H1 (cell line): ENCODE measurements at regions not wholly inside any gene's neighbourhood (a gene's known extent, or its start where the extent isn't known, plus 50 kb on each side); places are given as distances from the start of the nearest gene placed in this dataset.

Experiments used
- CTCF ChIA-PET: fragments of 300-600 bp; sonication (Branson Sonifier 250); formaldehyde crosslinking; loops from one replicate; lab custom pipeline; 2021; ENCODE audit not compliant: partially characterized antibody; lab: Charles Lee
- POLR2A ChIA-PET: fragments of 300-600 bp; sonication (Branson Sonifier 250); formaldehyde crosslinking; loops from one replicate; lab custom pipeline; 2021; ENCODE audit warnings: inconsistent platforms; ENCODE audit not compliant: partially characterized antibody; lab: Charles Lee
- DNase-seq, 2 experiments: peaks; one replicate each; pipeline versions ENCODE4 v3.0.0 to v3.0.0-alpha.2; 2010 to 2022; ENCODE audit warnings: low spot score in 2 of 2, low read depth in 1 of 2, mixed read lengths in 1 of 2
- FAIRE-seq: peaks from 2 replicates; lab custom pipeline; 2011; peaks lifted over from hg19 to GRCh38; lab: Jason Lieb, UNC
- H2AFZ ChIP-seq: 2 replicates; pipeline ENCODE4 v1.8.1; 2012; ENCODE audit warnings: low read length, inconsistent platforms
- H2AK5ac ChIP-seq: 2 replicates; pipeline ENCODE4 v1.6.1; 2013; ENCODE audit warnings: low read depth, low read length
- H2BK120ac ChIP-seq: replicated peaks from 2 replicates; pipeline ENCODE3; 2013; ENCODE audit warnings: low read depth, low read length, inconsistent platforms
- H2BK12ac ChIP-seq: 2 replicates; pipeline ENCODE4 v1.6.1; 2013; ENCODE audit warnings: low read depth, low read length
- H2BK15ac ChIP-seq: 2 replicates; pipeline ENCODE4 v1.6.1; 2013; ENCODE audit warnings: low read length
- H2BK20ac ChIP-seq: 2 replicates; pipeline ENCODE4 v1.6.1; 2013; ENCODE audit warnings: low read length
- H2BK5ac ChIP-seq: 2 replicates; pipeline ENCODE4 v1.6.1; 2013; ENCODE audit warnings: low read depth, low read length
- H3K14ac ChIP-seq: 2 replicates; pipeline ENCODE4 v1.6.1; 2013; ENCODE audit warnings: inconsistent platforms; ENCODE audit not compliant: insufficient read length
- H3K18ac ChIP-seq: 2 replicates; pipeline ENCODE4 v1.6.1; 2013; ENCODE audit warnings: low read length; ENCODE audit errors: extremely low read depth
- H3K23ac ChIP-seq: 2 replicates; pipeline ENCODE4 v1.6.1; 2013; ENCODE audit warnings: inconsistent platforms; ENCODE audit not compliant: insufficient read length
- H3K23me2 ChIP-seq: 2 replicates; pipeline ENCODE4 v1.6.1; 2013; ENCODE audit warnings: low read depth, low read length
- H3K27ac ChIP-seq: 2 replicates; pipeline ENCODE4 v1.6.1; 2011; ENCODE audit warnings: low read depth, low read length, inconsistent platforms
- H3K27me3 ChIP-seq, 4 experiments: replicated peaks in 1 of 4; 1 replicate in 1 of 4; 2 replicates in 3 of 4; pipeline versions ENCODE4 v1.6.1 to v1.8.1; 2011 to 2013; ENCODE audit warnings: low read length in 3 of 4, mild to moderate bottlenecking in 3 of 4, inconsistent platforms in 2 of 4, mixed read lengths in 2 of 4, moderate library complexity in 1 of 4; ENCODE audit not compliant: control insufficient read depth in 3 of 4, insufficient read depth in 3 of 4; ENCODE audit errors: extremely low read depth in 1 of 4
- H3K36me3 ChIP-seq, 4 experiments: 2 replicates each; pipeline versions ENCODE4 v1.6.1 to v1.8.1; 2011 to 2013; ENCODE audit warnings: mild to moderate bottlenecking in 4 of 4, low read length in 3 of 4, moderate library complexity in 2 of 4, control low read depth in 1 of 4, inconsistent platforms in 1 of 4; ENCODE audit not compliant: insufficient read depth in 4 of 4, control insufficient read depth in 2 of 4
- H3K4ac ChIP-seq: replicated peaks from 2 replicates; pipeline ENCODE3; 2013; ENCODE audit warnings: low read length, low read depth, mixed read lengths, inconsistent platforms; ENCODE audit not compliant: insufficient read length
- H3K4me1 ChIP-seq, 4 experiments: replicated peaks in 1 of 4; 1 replicate in 1 of 4; 2 replicates in 3 of 4; pipeline versions ENCODE4 v1.6.1 to v1.8.1; 2011 to 2013; ENCODE audit warnings: low read length in 3 of 4, inconsistent platforms in 2 of 4, mixed read lengths in 1 of 4; ENCODE audit not compliant: insufficient read depth in 4 of 4, control insufficient read depth in 3 of 4
- H3K4me2 ChIP-seq, 2 experiments: 2 replicates each; pipeline versions ENCODE4 v1.6.1 to v1.8.1; 2011 to 2013; ENCODE audit warnings: low read depth in 2 of 2, low read length in 2 of 2, control low read depth in 1 of 2, inconsistent platforms in 1 of 2, mild to moderate bottlenecking in 1 of 2; ENCODE audit not compliant: insufficient read depth in 1 of 2
- H3K4me3 ChIP-seq, 4 experiments: fragments of 200-600, 300-600 bp in 1 of 4; sonication (generic), shearing (Covaris generic), sonication (Bioruptor Twin) in 1 of 4; 2 replicates each; pipeline versions ENCODE4 v1.5.1 to v1.8.1; 2011 to 2016; ENCODE audit warnings: low read length in 4 of 4, low read depth in 3 of 4, control low read depth in 2 of 4, inconsistent platforms in 2 of 4, mild to moderate bottlenecking in 2 of 4, mixed read lengths in 1 of 4, moderate library complexity in 1 of 4; ENCODE audit not compliant: insufficient read depth in 2 of 4; ENCODE audit errors: extremely low read depth in 1 of 4
- H3K56ac ChIP-seq: replicated peaks from 2 replicates; pipeline ENCODE3; 2013; ENCODE audit warnings: low read depth, mild to moderate bottlenecking, mixed read lengths, low read length, inconsistent platforms; ENCODE audit not compliant: insufficient read length
- H3K79me1 ChIP-seq: 2 replicates; pipeline ENCODE4 v1.6.1; 2013; ENCODE audit warnings: low read depth, low read length, control low read depth
- H3K79me2 ChIP-seq, 2 experiments: 2 replicates each; pipeline versions ENCODE4 v1.6.1 to v1.8.1; 2012 to 2013; ENCODE audit warnings: low read length in 2 of 2, mild to moderate bottlenecking in 2 of 2, inconsistent platforms in 1 of 2; ENCODE audit not compliant: insufficient read depth in 2 of 2, control insufficient read depth in 1 of 2
- H3K9ac ChIP-seq, 4 experiments: replicated peaks in 1 of 4; 1 replicate in 1 of 4; 2 replicates in 3 of 4; pipeline versions ENCODE4 v1.6.1 to v1.8.1; 2011 to 2013; ENCODE audit warnings: low read depth in 3 of 4, low read length in 3 of 4, control low read depth in 2 of 4, mild to moderate bottlenecking in 2 of 4, moderate library complexity in 2 of 4, inconsistent platforms in 1 of 4; ENCODE audit errors: extremely low read depth in 1 of 4
- H3K9me3 ChIP-seq, 2 experiments: 2 replicates each; pipeline versions ENCODE4 v1.6.1 to v1.8.1; 2012 to 2013; ENCODE audit warnings: mild to moderate bottlenecking in 2 of 2, moderate library complexity in 2 of 2, control low read depth in 1 of 2, inconsistent platforms in 1 of 2, low read depth in 1 of 2, low read length in 1 of 2, mixed read lengths in 1 of 2; ENCODE audit not compliant: insufficient read depth in 2 of 2
- H4K20me1 ChIP-seq, 2 experiments: replicated peaks in 1 of 2; 2 replicates each; pipeline versions ENCODE3 to v1.8.1; 2011 to 2013; ENCODE audit warnings: inconsistent platforms in 2 of 2, low read length in 2 of 2, mild to moderate bottlenecking in 1 of 2; ENCODE audit not compliant: insufficient read depth in 2 of 2, control insufficient read depth in 1 of 2
- H4K5ac ChIP-seq: 2 replicates; pipeline ENCODE4 v1.6.1; 2013; ENCODE audit warnings: low read length, low read depth, mixed read lengths, inconsistent platforms; ENCODE audit not compliant: insufficient read length
- H4K8ac ChIP-seq: 2 replicates; pipeline ENCODE4 v1.8.0; 2013; ENCODE audit warnings: mild to moderate bottlenecking, moderate library complexity, low read length, inconsistent platforms; ENCODE audit not compliant: insufficient read depth; ENCODE audit errors: extremely low read depth
- H4K91ac ChIP-seq: replicated peaks from 2 replicates; pipeline ENCODE3; 2013; ENCODE audit warnings: low read length, mixed read lengths, inconsistent platforms; ENCODE audit not compliant: insufficient read length
- WGBS, 2 experiments: shearing (Covaris generic) in 1 of 2; methylation state at CpG; one replicate each; pipeline versions ENCODE4 v1.1.6 to v1.1.7; 2013 to 2015; ENCODE audit warnings: low lambda C conversion rate in 2 of 2, mixed read lengths in 2 of 2, inconsistent platforms in 1 of 2, low coverage in 1 of 2, missing lambda C conversion rate in 1 of 2; ENCODE audit not compliant: insufficient replicate concordance in 2 of 2, insufficient coverage in 1 of 2, insufficient read length in 1 of 2; ENCODE audit errors: extremely low coverage in 1 of 2, missing lambda C conversion rate in 1 of 2; 5-methylcytosine and 5-hydroxymethylcytosine counted together

DNA sequence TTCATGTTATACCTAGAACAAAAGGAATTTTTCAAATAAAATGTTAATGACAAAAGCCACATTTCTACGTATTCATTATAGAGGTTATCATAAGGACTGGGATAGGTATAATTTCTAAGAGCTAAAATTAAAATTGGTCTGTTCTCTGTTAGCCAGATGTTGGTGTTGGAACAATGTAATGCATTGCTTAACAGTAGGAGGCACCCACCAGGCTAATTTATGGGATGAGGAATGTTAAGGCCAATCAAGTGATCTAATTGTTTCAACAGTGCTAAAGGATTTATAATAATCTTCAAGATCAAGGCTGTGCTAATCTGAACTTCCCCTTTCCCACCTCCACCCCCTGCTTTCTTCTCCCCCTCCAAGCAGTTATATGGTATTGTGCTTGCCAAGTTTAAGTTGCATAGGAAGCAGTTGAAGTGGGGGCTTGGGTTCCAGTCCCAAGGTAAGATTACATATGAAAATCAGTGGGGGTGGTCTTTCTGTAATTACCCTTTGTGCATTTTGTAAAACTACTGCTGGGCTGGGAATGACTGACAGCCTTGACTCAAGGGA is 89.2 kb upstream of the BACH2 start:
- H3K56ac ChIP-seq, result no peak overlapping the region
- 67% methylated on average over 1 of the region's 1 CpG; no CpG with 5 or more reads in 1 of the 2 experiments for WGBS, 2 experiments
- peak overlapping the region; percentile 19; the same call in 1 of the 2 replicates for H2BK20ac ChIP-seq
- H3K23me2 ChIP-seq, result no peaks in the 10 kb centered on the region
- peaks cover 5 to 15% (median 10%) of the 10 kb centered on the region in 4 experiments for H3K4me1 ChIP-seq
- no peak overlapping the region for H2AK5ac ChIP-seq
- no peaks in the 10 kb centered on the region for H4K20me1 ChIP-seq
- H3K4me3 ChIP-seq, result no peak overlapping the region
- H3K79me2 ChIP-seq, result no peaks in the 10 kb centered on the region
- no peak overlapping the region for H3K4ac ChIP-seq
- no peak overlapping the region for H2BK120ac ChIP-seq
- DNase-seq (no peak), FAIRE-seq (no peak)
- CTCF ChIA-PET, result interaction anchor here (1.4 to 8.7 kb wide), 2 partner anchors 27 to 98 kb away, joined by 5 to 94 read pairs; no protein-coding TSS in a partner anchor
- H3K79me1 ChIP-seq, result no peaks in the 10 kb centered on the region
- H3K9me3 ChIP-seq, result no peaks in the 10 kb centered on the region
- no peak overlapping the region for H4K8ac ChIP-seq
- no peak overlapping the region for H3K27ac ChIP-seq
- no peaks in the 10 kb centered on the region for H3K27me3 ChIP-seq
- no peak overlapping the region for H3K14ac ChIP-seq
- POLR2A ChIA-PET, result no interaction called here
- H2BK15ac ChIP-seq, result no peak overlapping the region
- H4K91ac ChIP-seq, result no peak overlapping the region
- 0 out of 2 replicates have a peak overlapping the region, but pooled peaks have one; percentile 9 for H3K18ac ChIP-seq
- H3K23ac ChIP-seq, result no peak overlapping the region
- no peak overlapping the region for H2AFZ ChIP-seq
- peak overlapping the region in 1 of 2 experiments; percentile 20; a peak in 1 of 4 replicates for H3K4me2 ChIP-seq
- H2BK5ac ChIP-seq, result no peak overlapping the region
- H3K36me3 ChIP-seq, result no peaks in the 10 kb centered on the region
- H4K5ac ChIP-seq, result no peak overlapping the region
- H2BK12ac ChIP-seq, result no peak overlapping the region; the same call in 1 of the 2 replicates
- no peak overlapping the region for H3K9ac ChIP-seq
